ENCODE measurements at regions not wholly inside any gene's neighbourhood (a gene's known extent, or its start where the extent isn't known, plus 50 kb on each side); places are given as distances from the start of the nearest gene placed in this dataset.

- TF ChIP-seq POLR2A (IDR thresholded peaks at IDR 0.05), result no peak
- TF ChIP-seq CTCF (IDR thresholded peaks at IDR 0.05), result no peak
- no peak for TF ChIP-seq POLR2AphosphoS5 (IDR thresholded peaks at IDR 0.05)
These were observed 630.3 kb downstream of the TBC1D22A start for GRCh38 chr22:47392729-47393128.
